Fibroblast of lung (primary cell): ENCODE measurements at regions not wholly inside any gene's neighbourhood (a gene's known extent, or its start where the extent isn't known, plus 50 kb on each side); places are given as distances from the start of the nearest gene placed in this dataset.

ENCODE experiments used
- EZH2 ChIP-seq: IDR thresholded peaks from 2 replicates; pipeline ENCODE4 v1.5.1; 2012; ENCODE audit warnings: low read length, control low read depth, mild to moderate bottlenecking; ENCODE audit errors: missing control alignments
- TF ChIP-seq, protein P1 (sequence below), 2 donors: IDR thresholded peaks in 1 of 2; conservative IDR thresholded peaks in 1 of 2; 1 replicate in 1 of 2; 2 replicates in 1 of 2; pipeline ENCODE4 v1.5.1; 2011 to 2012; ENCODE audit warnings: low read length in 2 of 2, control low read depth in 1 of 2, inconsistent platforms in 1 of 2, low read depth in 1 of 2, mild to moderate bottlenecking in 1 of 2

DNA sequence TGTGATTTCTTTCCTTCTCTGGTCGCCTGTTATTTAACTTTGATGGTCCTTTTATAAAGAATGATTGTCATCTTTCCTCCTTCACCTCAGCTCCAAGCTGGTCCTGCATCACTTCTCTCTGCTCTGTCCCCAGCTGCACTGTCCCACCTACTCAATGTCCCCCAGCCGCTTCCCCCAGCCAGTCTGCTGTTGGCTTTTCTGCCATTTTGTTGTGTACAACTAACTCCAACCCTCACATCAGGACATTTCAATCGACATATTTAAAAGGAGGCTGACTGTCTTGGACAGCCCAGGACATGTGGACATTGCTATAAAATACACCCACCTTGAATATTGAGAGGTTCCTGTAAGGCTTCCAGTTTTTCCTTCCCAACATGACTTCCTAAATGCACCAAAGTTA is 193.8 kb upstream of the RGMA start:
- TF ChIP-seq, protein P1, sequence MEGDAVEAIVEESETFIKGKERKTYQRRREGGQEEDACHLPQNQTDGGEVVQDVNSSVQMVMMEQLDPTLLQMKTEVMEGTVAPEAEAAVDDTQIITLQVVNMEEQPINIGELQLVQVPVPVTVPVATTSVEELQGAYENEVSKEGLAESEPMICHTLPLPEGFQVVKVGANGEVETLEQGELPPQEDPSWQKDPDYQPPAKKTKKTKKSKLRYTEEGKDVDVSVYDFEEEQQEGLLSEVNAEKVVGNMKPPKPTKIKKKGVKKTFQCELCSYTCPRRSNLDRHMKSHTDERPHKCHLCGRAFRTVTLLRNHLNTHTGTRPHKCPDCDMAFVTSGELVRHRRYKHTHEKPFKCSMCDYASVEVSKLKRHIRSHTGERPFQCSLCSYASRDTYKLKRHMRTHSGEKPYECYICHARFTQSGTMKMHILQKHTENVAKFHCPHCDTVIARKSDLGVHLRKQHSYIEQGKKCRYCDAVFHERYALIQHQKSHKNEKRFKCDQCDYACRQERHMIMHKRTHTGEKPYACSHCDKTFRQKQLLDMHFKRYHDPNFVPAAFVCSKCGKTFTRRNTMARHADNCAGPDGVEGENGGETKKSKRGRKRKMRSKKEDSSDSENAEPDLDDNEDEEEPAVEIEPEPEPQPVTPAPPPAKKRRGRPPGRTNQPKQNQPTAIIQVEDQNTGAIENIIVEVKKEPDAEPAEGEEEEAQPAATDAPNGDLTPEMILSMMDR (conservative IDR thresholded peaks at IDR 0.05 in 1 of 2, IDR thresholded peaks at IDR 0.05 in 1 of 2; ENCODE audit: low read depth in 1 of 2, low read length in 2 of 2) = no peak
- TF ChIP-seq EZH2 = no peak
